Subcutaneous abdominal adipose tissue (tissue), 5 donors: ENCODE measurements at regions not wholly inside any gene's neighbourhood (a gene's known extent, or its start where the extent isn't known, plus 50 kb on each side); places are given as distances from the start of the nearest gene placed in this dataset.

ENCODE experiments used
- H3K27ac ChIP-seq: one replicate; pipeline ENCODE4 v1.7.0; 2013; ENCODE audit warnings: low read depth, mild to moderate bottlenecking, inconsistent platforms, low read length, moderate library complexity
- H3K27me3 ChIP-seq, 5 donors: one replicate each; pipeline ENCODE4 v1.7.0; 2013; ENCODE audit warnings: low read length in 5 of 5, inconsistent platforms in 1 of 5; ENCODE audit not compliant: control insufficient read depth in 5 of 5, insufficient read depth in 4 of 5
- H3K36me3 ChIP-seq, 5 donors: one replicate each; pipeline ENCODE4 v1.7.0; 2013; ENCODE audit warnings: low read length in 5 of 5; ENCODE audit not compliant: control insufficient read depth in 5 of 5, insufficient read depth in 5 of 5
- H3K4me1 ChIP-seq, 5 donors: one replicate each; pipeline ENCODE4 v1.7.0; 2013; ENCODE audit warnings: low read length in 5 of 5, mild to moderate bottlenecking in 3 of 5, moderate library complexity in 1 of 5; ENCODE audit not compliant: control insufficient read depth in 5 of 5, insufficient read depth in 5 of 5
- H3K4me3 ChIP-seq, 5 donors: one replicate each; pipeline ENCODE4 v1.7.0; 2013; ENCODE audit warnings: low read length in 5 of 5, low read depth in 1 of 5
- H3K9ac ChIP-seq, 5 donors: one replicate each; pipeline ENCODE4 v1.7.0; 2013; ENCODE audit warnings: low read length in 5 of 5, mild to moderate bottlenecking in 4 of 5, moderate library complexity in 3 of 5
- H3K9me3 ChIP-seq, 5 donors: one replicate each; pipeline ENCODE4 v1.7.0; 2013; ENCODE audit warnings: low read length in 5 of 5; ENCODE audit not compliant: control insufficient read depth in 5 of 5
- donor health status: healthy.
- donor health status: healthy.
- donor health status: healthy.
- donor health status: healthy.
- donor health status: healthy.

GRCh38 chr5:4243479-4244264 lies 648.0 kb downstream of the IRX1 start:
- Histone ChIP-seq H3K27ac (no peak overlapping the region), H3K36me3 (no peaks in the 10 kb centered on the region), H3K9me3 (no peaks in the 10 kb centered on the region), H3K9ac (no peak overlapping the region), H3K27me3 (no peaks in the 10 kb centered on the region), H3K4me1 (no peaks in the 10 kb centered on the region), H3K4me3 (no peak overlapping the region)

DNA sequence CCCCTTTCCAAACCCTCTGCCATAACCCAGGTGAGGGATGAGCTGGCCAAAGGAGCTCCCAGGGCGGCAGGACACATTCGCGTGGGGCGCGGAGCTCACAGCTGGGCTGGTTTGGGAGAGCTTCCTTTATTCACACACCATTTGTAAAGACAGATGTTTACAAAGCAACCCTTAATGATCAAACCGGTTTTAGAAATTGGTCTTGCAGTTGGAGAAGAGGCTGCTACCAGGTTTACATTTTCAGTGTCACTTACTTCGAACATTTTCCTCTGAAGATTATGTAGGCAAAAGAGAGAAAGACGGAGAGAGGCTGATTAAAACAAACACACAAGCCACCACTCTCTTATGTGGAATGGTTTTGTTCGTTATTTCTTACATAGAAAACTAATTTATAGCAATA lies 648.7 kb downstream of the IRX1 start:
- Histone ChIP-seq H3K4me3 (no peak overlapping the region), H3K36me3 (no peaks in the 10 kb centered on the region), H3K27ac (no peak overlapping the region), H3K27me3 (no peaks in the 10 kb centered on the region), H3K4me1 (no peaks in the 10 kb centered on the region), H3K9me3 (no peaks in the 10 kb centered on the region), H3K9ac (no peak overlapping the region)

- Histone ChIP-seq H3K4me3 (no peak overlapping the region), H3K9ac (no peak overlapping the region), H3K27ac (no peak overlapping the region), H3K36me3 (no peaks in the 10 kb centered on the region), H3K9me3 (no peaks in the 10 kb centered on the region), H3K27me3 (no peaks in the 10 kb centered on the region), H3K4me1 (no peaks in the 10 kb centered on the region)
These were observed 649.4 kb downstream of the IRX1 start for GRCh38 chr5:4245076-4245475.

GRCh38 chr5:4245511-4245910 lies 649.9 kb downstream of the IRX1 start:
- Histone ChIP-seq H3K9ac (no peak overlapping the region), H3K36me3 (no peaks in the 10 kb centered on the region), H3K4me1 (no peaks in the 10 kb centered on the region), H3K27ac (no peak overlapping the region), H3K4me3 (no peak overlapping the region), H3K27me3 (no peaks in the 10 kb centered on the region), H3K9me3 (no peaks in the 10 kb centered on the region)

DNA sequence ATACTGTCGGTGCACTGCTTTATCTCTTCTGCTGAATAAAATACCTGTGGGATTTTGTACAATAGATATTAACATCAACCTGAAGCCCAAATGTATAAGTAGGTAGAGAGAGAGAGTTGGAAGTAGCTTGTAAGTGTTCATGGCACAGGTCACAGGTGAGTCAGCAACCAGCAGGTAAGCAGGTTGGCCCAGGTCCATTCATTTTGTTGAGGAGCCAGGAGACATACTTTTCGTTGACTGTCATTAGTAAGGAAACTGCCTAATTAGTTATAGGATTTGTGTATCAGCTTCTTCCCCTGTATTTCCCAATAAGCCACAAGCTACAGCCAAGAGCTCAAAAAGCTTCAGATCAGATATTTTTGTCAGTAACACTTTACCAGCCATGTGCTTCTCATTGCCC lies 650.8 kb downstream of the IRX1 start:
- no peak overlapping the region for H3K27ac ChIP-seq

GRCh38 chr5:4250254-4250653 lies 654.6 kb downstream of the IRX1 start:
- Histone ChIP-seq H3K9ac (no peak overlapping the region), H3K27ac (no peak overlapping the region), H3K4me3 (no peak overlapping the region)

More for the DNA sequence above, 650.8 kb downstream of the IRX1 start:
- Histone ChIP-seq H3K36me3 (no peaks in the 10 kb centered on the region), H3K4me1 (no peaks in the 10 kb centered on the region), H3K27me3 (no peaks in the 10 kb centered on the region), H3K9ac (no peak overlapping the region), H3K9me3 (no peaks in the 10 kb centered on the region), H3K4me3 (no peak overlapping the region)

GRCh38 chr5:4252385-4252784 lies 656.8 kb downstream of the IRX1 start:
- Histone ChIP-seq H3K4me1 (no peaks in the 10 kb centered on the region), H3K36me3 (no peaks in the 10 kb centered on the region), H3K9me3 (no peaks in the 10 kb centered on the region), H3K27ac (no peak overlapping the region), H3K4me3 (no peak overlapping the region), H3K9ac (no peak overlapping the region), H3K27me3 (no peaks in the 10 kb centered on the region)

More at GRCh38 chr5:4250254-4250653, 654.6 kb downstream of the IRX1 start:
- Histone ChIP-seq H3K36me3 (no peaks in the 10 kb centered on the region), H3K9me3 (no peaks in the 10 kb centered on the region), H3K4me1 (no peaks in the 10 kb centered on the region), H3K27me3 (no peaks in the 10 kb centered on the region)

- no peak overlapping the region for H3K9ac ChIP-seq
- H3K4me3 ChIP-seq = no peak overlapping the region
- H3K9me3 ChIP-seq = no peaks in the 10 kb centered on the region
- no peaks in the 10 kb centered on the region for H3K36me3 ChIP-seq
- H3K27ac ChIP-seq = no peak overlapping the region
- H3K4me1 ChIP-seq = no peaks in the 10 kb centered on the region
- no peaks in the 10 kb centered on the region for H3K27me3 ChIP-seq
These were observed 659.1 kb downstream of the IRX1 start for GRCh38 chr5:4254736-4255135.

- Histone ChIP-seq H3K9ac (no peak overlapping the region), H3K27ac (no peak overlapping the region), H3K4me1 (no peaks in the 10 kb centered on the region), H3K4me3 (no peak overlapping the region), H3K36me3 (no peaks in the 10 kb centered on the region), H3K9me3 (no peaks in the 10 kb centered on the region), H3K27me3 (no peaks in the 10 kb centered on the region)
These were observed 659.8 kb downstream of the IRX1 start for GRCh38 chr5:4255441-4255840.

DNA sequence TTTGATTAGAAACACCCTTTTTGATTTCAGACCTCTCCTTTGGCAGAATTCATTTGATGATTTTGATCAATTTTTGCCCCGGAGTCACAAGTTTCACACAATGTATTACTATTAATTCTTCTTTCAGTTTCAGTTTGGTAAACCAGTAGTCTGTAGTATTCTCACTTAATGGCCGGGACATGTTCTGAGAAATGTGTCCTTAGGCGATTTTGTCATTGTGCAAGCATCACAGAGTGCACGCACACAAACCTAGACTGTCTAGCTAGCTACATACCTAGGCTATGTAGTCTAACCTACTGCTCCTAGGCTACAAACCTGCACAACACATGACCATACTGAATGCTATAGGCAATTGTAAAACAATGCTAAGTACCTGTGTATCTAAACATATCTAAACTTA lies 662.5 kb downstream of the IRX1 start:
- no peak overlapping the region for H3K9ac ChIP-seq
- H3K27ac ChIP-seq = no peak overlapping the region
- no peaks in the 10 kb centered on the region for H3K36me3 ChIP-seq
- H3K9me3 ChIP-seq = peaks cover 0 to 6% (median 0%) of the 10 kb centered on the region in 5 donors
- no peak overlapping the region for H3K4me3 ChIP-seq
- H3K27me3 ChIP-seq = no peaks in the 10 kb centered on the region
- no peaks in the 10 kb centered on the region for H3K4me1 ChIP-seq
